MM.1S (cell line): ENCODE measurements at regions not wholly inside any gene's neighbourhood (a gene's known extent, or its start where the extent isn't known, plus 50 kb on each side); places are given as distances from the start of the nearest gene placed in this dataset.

ENCODE experiments used
- CTCF ChIP-seq: fragments of 300-600 bp; sonication (generic); IDR thresholded peaks from 2 replicates; pipeline ENCODE4 v1.5.1; 2016; ENCODE audit warnings: antibody characterized with exemption, low read length, mixed read lengths
- EZH2 ChIP-seq: fragments of 300-600 bp; sonication (generic); optimal IDR thresholded peaks from 2 replicates; pipeline ENCODE3; 2017; ENCODE audit warnings: low read depth, mild to moderate bottlenecking, antibody characterized with exemption, low read length, mixed read lengths

GRCh38 chr6:49327571-49327970 lies 135.5 kb downstream of the MMUT start:
- TF ChIP-seq CTCF = no peak
- no peak for TF ChIP-seq EZH2
